H9 (cell line): ENCODE measurements at regions not wholly inside any gene's neighbourhood (a gene's known extent, or its start where the extent isn't known, plus 50 kb on each side); places are given as distances from the start of the nearest gene placed in this dataset.

Experiments used
- DNase-seq: peaks from one replicate; pipeline ENCODE4 v3.0.0-alpha.2; 2017
- H2AFZ ChIP-seq: one replicate; pipeline ENCODE4 v1.6.1; 2013; ENCODE audit warnings: mild to moderate bottlenecking, low read length, control low read depth, moderate library complexity
- H2AK5ac ChIP-seq: 2 replicates; pipeline ENCODE4 v1.6.1; 2013; ENCODE audit warnings: low read length, control low read depth, mixed read lengths; ENCODE audit not compliant: insufficient read length
- H2BK120ac ChIP-seq: one replicate; pipeline ENCODE4 v1.6.1; 2013; ENCODE audit warnings: low read depth, mild to moderate bottlenecking, low read length, control low read depth, inconsistent platforms; ENCODE audit not compliant: poor library complexity, severe bottlenecking
- H2BK12ac ChIP-seq: 2 replicates; pipeline ENCODE4 v1.6.1; 2013; ENCODE audit warnings: low read length, control low read depth, mixed read lengths, low read depth; ENCODE audit not compliant: insufficient read length
- H2BK15ac ChIP-seq: 2 replicates; pipeline ENCODE4 v1.6.1; 2013; ENCODE audit warnings: low read depth, low read length, control low read depth
- H2BK20ac ChIP-seq: one replicate; pipeline ENCODE4 v1.6.1; 2013; ENCODE audit warnings: low read depth, mild to moderate bottlenecking, low read length, control low read depth, inconsistent platforms; ENCODE audit not compliant: poor library complexity, severe bottlenecking
- H2BK5ac ChIP-seq: 2 replicates; pipeline ENCODE4 v1.6.1; 2013; ENCODE audit warnings: low read length, control low read depth, mixed read lengths; ENCODE audit not compliant: insufficient read length
- H3K14ac ChIP-seq: 2 replicates; pipeline ENCODE4 v1.6.1; 2013; ENCODE audit warnings: low read length, control low read depth; ENCODE audit not compliant: insufficient read depth
- H3K18ac ChIP-seq: 2 replicates; pipeline ENCODE4 v1.6.1; 2013; ENCODE audit warnings: low read depth, mild to moderate bottlenecking, mixed read lengths, low read length, control low read depth; ENCODE audit not compliant: insufficient read length
- H3K23ac ChIP-seq: 2 replicates; pipeline ENCODE4 v1.6.1; 2013; ENCODE audit warnings: low read length, control low read depth, mixed read lengths, low read depth; ENCODE audit not compliant: insufficient read length
- H3K23me2 ChIP-seq: 2 replicates; pipeline ENCODE4 v1.6.1; 2013; ENCODE audit warnings: low read depth, mild to moderate bottlenecking, mixed read lengths, low read length, control low read depth; ENCODE audit not compliant: insufficient read length, poor library complexity, severe bottlenecking
- H3K27ac ChIP-seq: 2 replicates; pipeline ENCODE4 v1.5.1; 2013; ENCODE audit warnings: low read length, control low read depth, mixed read lengths, low read depth; ENCODE audit not compliant: insufficient read length
- H3K27me3 ChIP-seq: 2 replicates; pipeline ENCODE4 v1.6.1; 2013; ENCODE audit warnings: low read length, control low read depth, inconsistent platforms; ENCODE audit not compliant: insufficient read depth
- H3K4ac ChIP-seq: 2 replicates; pipeline ENCODE4 v1.6.1; 2013; ENCODE audit warnings: low read depth, mild to moderate bottlenecking, control low read depth, inconsistent platforms, low read length, moderate library complexity
- H3K4me1 ChIP-seq: 2 replicates; pipeline ENCODE4 v1.6.1; 2013; ENCODE audit warnings: low read length, control low read depth, inconsistent platforms; ENCODE audit not compliant: insufficient read depth
- H3K4me2 ChIP-seq: 2 replicates; pipeline ENCODE4 v1.6.1; 2013; ENCODE audit warnings: low read length, control low read depth, mixed read lengths; ENCODE audit not compliant: insufficient read length, insufficient read depth
- H3K56ac ChIP-seq: 2 replicates; pipeline ENCODE4 v1.6.1; 2013; ENCODE audit warnings: low read depth, mild to moderate bottlenecking, mixed read lengths, low read length, control low read depth; ENCODE audit not compliant: insufficient read length
- H3K79me1 ChIP-seq: 2 replicates; pipeline ENCODE4 v1.6.1; 2013; ENCODE audit warnings: low read depth, mild to moderate bottlenecking, moderate library complexity, low read length, control low read depth, inconsistent platforms; ENCODE audit not compliant: insufficient read depth, poor library complexity, severe bottlenecking
- H3K79me2 ChIP-seq: 2 replicates; pipeline ENCODE4 v1.6.1; 2013; ENCODE audit warnings: low read length, control low read depth, inconsistent platforms; ENCODE audit not compliant: insufficient read depth
- H3K9ac ChIP-seq: 2 replicates; pipeline ENCODE4 v1.6.1; 2013; ENCODE audit warnings: low read length, control low read depth, mixed read lengths; ENCODE audit not compliant: insufficient read length; ENCODE audit errors: extremely low read depth
- H3K9me3 ChIP-seq: one replicate; pipeline ENCODE4 v1.6.1; 2013; ENCODE audit warnings: low read depth, low read length, inconsistent platforms; ENCODE audit not compliant: control insufficient read depth
- H3T11ph ChIP-seq: one replicate; pipeline ENCODE4 v1.6.1; 2013; ENCODE audit warnings: mild to moderate bottlenecking, low read length, control low read depth, inconsistent platforms
- H4K20me1 ChIP-seq: one replicate; pipeline ENCODE4 v1.6.1; 2013; ENCODE audit not compliant: control insufficient read depth, insufficient read length, insufficient read depth
- H4K5ac ChIP-seq: 2 replicates; pipeline ENCODE4 v1.6.1; 2013; ENCODE audit warnings: low read depth, mild to moderate bottlenecking, mixed read lengths, low read length, control low read depth; ENCODE audit not compliant: insufficient read length
- H4K8ac ChIP-seq: replicated peaks from 2 replicates; pipeline ENCODE4 v1.6.1; 2013; ENCODE audit warnings: low read length, control low read depth, mixed read lengths, low read depth; ENCODE audit not compliant: insufficient read length
- H4K91ac ChIP-seq: 2 replicates; pipeline ENCODE4 v1.6.1; 2013; ENCODE audit warnings: low read depth, mild to moderate bottlenecking, moderate library complexity, mixed read lengths, low read length, control low read depth; ENCODE audit not compliant: insufficient read length
- H3K27ac Mint-ChIP-seq, 3 experiments: 2 replicates in 2 of 3; 3 replicates in 1 of 3; pipeline ENCODE4 v1.8.0; 2020 to 2021; ENCODE audit warnings: mixed read lengths in 3 of 3, mild to moderate bottlenecking in 1 of 3, moderate library complexity in 1 of 3
- H3K27me3 Mint-ChIP-seq: 2 replicates; pipeline ENCODE4 v1.8.0; 2021; ENCODE audit warnings: low read depth, mild to moderate bottlenecking, moderate library complexity, mixed read lengths
- H3K36me3 Mint-ChIP-seq, 3 experiments: 2 replicates in 2 of 3; 3 replicates in 1 of 3; pipeline ENCODE4 v1.8.0; 2020 to 2021; ENCODE audit warnings: low read depth in 3 of 3, mixed read lengths in 3 of 3; ENCODE audit not compliant: insufficient read depth in 1 of 3
- H3K4me1 Mint-ChIP-seq, 2 experiments: 2 replicates each; pipeline ENCODE4 v1.8.0; 2020; ENCODE audit warnings: mixed read lengths in 2 of 2
- H3K4me3 Mint-ChIP-seq, 2 experiments: 2 replicates in 1 of 2; 3 replicates in 1 of 2; pipeline ENCODE4 v1.8.0; 2020 to 2021; ENCODE audit warnings: mild to moderate bottlenecking in 2 of 2, mixed read lengths in 2 of 2, moderate library complexity in 1 of 2
- H3K9me3 Mint-ChIP-seq, 2 experiments: 2 replicates in 1 of 2; 3 replicates in 1 of 2; pipeline ENCODE4 v1.8.0; 2020; ENCODE audit warnings: mild to moderate bottlenecking in 2 of 2, mixed read lengths in 2 of 2, moderate library complexity in 1 of 2
- WGBS: extraction: QIAGEN DNeasy Blood & Tissue Kit; methylation state at CpG from one replicate; pipeline ENCODE4 v1.1.7; 2013; ENCODE audit warnings: missing lambda C conversion rate, low lambda C conversion rate, mixed read lengths; ENCODE audit not compliant: insufficient read length; ENCODE audit errors: extremely low coverage; 5-methylcytosine and 5-hydroxymethylcytosine counted together
- TF ChIP-seq, protein P1 (sequence below): fragments of 200-600 bp; sonication (generic); conservative IDR thresholded peaks from 3 replicates; pipeline ENCODE4 v1.8.0; 2021; ENCODE audit warnings: antibody characterized with exemption, mild to moderate bottlenecking

DNA sequence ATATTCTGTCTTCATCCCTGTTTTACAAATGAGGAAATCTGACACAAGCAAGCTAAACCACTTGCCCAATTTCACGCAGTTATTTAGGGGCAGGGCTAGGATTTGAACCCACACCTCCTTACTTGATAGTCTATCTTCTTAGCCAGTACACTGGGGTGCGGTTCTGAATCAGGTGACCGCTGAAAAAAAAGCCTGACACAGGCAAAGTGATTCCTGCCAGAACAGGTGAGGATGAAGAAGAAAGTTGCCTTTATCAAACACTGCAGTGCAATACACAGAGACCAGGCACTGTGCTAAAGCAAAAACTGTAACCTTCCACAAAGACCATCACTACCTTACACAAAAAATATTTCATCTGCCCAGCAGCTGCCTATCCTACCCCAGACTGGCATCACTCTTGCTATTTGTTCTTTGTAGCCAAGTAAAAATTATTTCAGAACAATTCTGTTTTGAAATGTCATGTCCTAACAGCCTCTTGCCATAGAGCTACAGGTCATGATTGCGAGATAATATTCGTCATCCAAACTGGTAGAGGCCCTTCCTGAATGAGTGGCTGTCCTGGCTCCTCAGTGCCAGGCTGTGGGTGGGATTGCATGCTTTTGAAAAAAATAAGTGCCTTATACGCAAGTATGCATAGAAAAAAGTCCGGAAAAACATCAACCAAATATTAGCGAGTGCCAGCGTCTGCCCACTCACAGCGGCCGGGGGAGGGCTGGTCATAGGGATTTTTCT is 142.3 kb upstream of the TPM1 start:
- Histone ChIP-seq H3T11ph (no peak overlapping the region), H3K4me1 (peaks cover 8% of the 10 kb centered on the region; the same call in 1 of the 2 replicates), H2AK5ac (no peak overlapping the region), H3K27me3 (no peaks in the 10 kb centered on the region), H4K5ac (no peak overlapping the region), H2AFZ (no peak overlapping the region), H3K79me2 (no peaks in the 10 kb centered on the region), H3K18ac (no peak overlapping the region), H4K20me1 (no peaks in the 10 kb centered on the region), H3K23me2 (no peaks in the 10 kb centered on the region), H3K4ac (no peak overlapping the region), H3K23ac (no peak overlapping the region), H4K91ac (no peak overlapping the region), H2BK12ac (no peak overlapping the region), H3K9me3 (no peaks in the 10 kb centered on the region), H3K56ac (no peak overlapping the region), H2BK5ac (no peak overlapping the region), H3K9ac (no peak overlapping the region), H3K14ac (no peak overlapping the region), H3K4me2 (no peak overlapping the region), H4K8ac (no peak overlapping the region), H3K79me1 (no peaks in the 10 kb centered on the region), H3K27ac (no peak overlapping the region), H2BK20ac (no peak overlapping the region), H2BK120ac (no peak overlapping the region), H2BK15ac (no peak overlapping the region)
- DNase-seq: no peak
- Mint-ChIP-seq H3K4me1 (peaks cover 57 to 61% of the 10 kb centered on the region in 2 experiments), H3K36me3 (no peaks in the 10 kb centered on the region), H3K9me3 (no peaks in the 10 kb centered on the region; a peak in 1 of 5 replicates), H3K27ac (no peak overlapping the region), H3K27me3 (peaks cover 3% of the 10 kb centered on the region; the same call in 1 of the 2 replicates), H3K4me3 (no peak overlapping the region)
- TF ChIP-seq, protein P1, sequence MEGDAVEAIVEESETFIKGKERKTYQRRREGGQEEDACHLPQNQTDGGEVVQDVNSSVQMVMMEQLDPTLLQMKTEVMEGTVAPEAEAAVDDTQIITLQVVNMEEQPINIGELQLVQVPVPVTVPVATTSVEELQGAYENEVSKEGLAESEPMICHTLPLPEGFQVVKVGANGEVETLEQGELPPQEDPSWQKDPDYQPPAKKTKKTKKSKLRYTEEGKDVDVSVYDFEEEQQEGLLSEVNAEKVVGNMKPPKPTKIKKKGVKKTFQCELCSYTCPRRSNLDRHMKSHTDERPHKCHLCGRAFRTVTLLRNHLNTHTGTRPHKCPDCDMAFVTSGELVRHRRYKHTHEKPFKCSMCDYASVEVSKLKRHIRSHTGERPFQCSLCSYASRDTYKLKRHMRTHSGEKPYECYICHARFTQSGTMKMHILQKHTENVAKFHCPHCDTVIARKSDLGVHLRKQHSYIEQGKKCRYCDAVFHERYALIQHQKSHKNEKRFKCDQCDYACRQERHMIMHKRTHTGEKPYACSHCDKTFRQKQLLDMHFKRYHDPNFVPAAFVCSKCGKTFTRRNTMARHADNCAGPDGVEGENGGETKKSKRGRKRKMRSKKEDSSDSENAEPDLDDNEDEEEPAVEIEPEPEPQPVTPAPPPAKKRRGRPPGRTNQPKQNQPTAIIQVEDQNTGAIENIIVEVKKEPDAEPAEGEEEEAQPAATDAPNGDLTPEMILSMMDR: no peak
- no CpG with 5 or more reads among the region's 11 CpGs for WGBS
